A673 (cell line): ENCODE measurements at regions not wholly inside any gene's neighbourhood (a gene's known extent, or its start where the extent isn't known, plus 50 kb on each side); places are given as distances from the start of the nearest gene placed in this dataset.

Source experiments
- BruUV-seq: library from RNA; stranded (reverse); fragments of 400-500 nt; replicated peaks from 2 replicates; lab custom pipeline; 2021; lab: Mats Ljungman, UMichigan
- CTCF ChIA-PET: fragments of 300-600 bp; sonication (Branson Sonifier 250); formaldehyde crosslinking; loops from one replicate; lab custom pipeline; 2022; ENCODE audit warnings: antibody characterized with exemption; lab: Charles Lee
- POLR2A ChIA-PET: fragments of 300-600 bp; sonication (Branson Sonifier 250); formaldehyde crosslinking; loops from one replicate; lab custom pipeline; 2022; ENCODE audit warnings: antibody characterized with exemption; ENCODE audit not compliant: low non-redundant PET; lab: Charles Lee
- DNase-seq: peaks from one replicate; pipeline ENCODE4 v3.0.0-alpha.2; 2015; ENCODE audit warnings: low spot score
- H3K27ac ChIP-seq: fragments of 200-600 bp; sonication (generic); 2 replicates; pipeline ENCODE4 v1.5.1; 2016; ENCODE audit warnings: mixed run types, low read depth, mild to moderate bottlenecking, mixed read lengths, antibody characterized with exemption, low read length; ENCODE audit not compliant: poor library complexity, severe bottlenecking
- H3K27me3 ChIP-seq: fragments of 200-600 bp; sonication (generic); replicated peaks from 2 replicates; pipeline ENCODE4 v1.6.1; 2017; ENCODE audit warnings: mixed run types, low read depth, mild to moderate bottlenecking, mixed read lengths, antibody characterized with exemption, low read length; ENCODE audit not compliant: insufficient read depth, poor library complexity
- H3K36me3 ChIP-seq: fragments of 200-600 bp; sonication (generic); 2 replicates; pipeline ENCODE4 v1.6.1; 2016; ENCODE audit warnings: mixed run types, mild to moderate bottlenecking, mixed read lengths, antibody characterized with exemption, low read length; ENCODE audit not compliant: insufficient read depth, poor library complexity, severe bottlenecking
- H3K4me1 ChIP-seq: fragments of 200-600 bp; sonication (generic); 2 replicates; pipeline ENCODE4 v1.6.1; 2017; ENCODE audit warnings: mixed run types, mild to moderate bottlenecking, mixed read lengths, antibody characterized with exemption, low read length; ENCODE audit not compliant: insufficient read depth, poor library complexity, severe bottlenecking
- H3K4me3 ChIP-seq: fragments of 200-600 bp; sonication (generic); 2 replicates; pipeline ENCODE4 v1.5.1; 2016; ENCODE audit warnings: low read depth, mixed run types, mild to moderate bottlenecking, mixed read lengths, low read length; ENCODE audit not compliant: poor library complexity, severe bottlenecking
- H3K9me3 ChIP-seq: fragments of 200-600 bp; sonication (generic); 2 replicates; pipeline ENCODE4 v1.6.1; 2016; ENCODE audit warnings: mixed run types, low read depth, mild to moderate bottlenecking, mixed read lengths, antibody characterized with exemption, low read length; ENCODE audit not compliant: poor library complexity, severe bottlenecking
- EZH2 ChIP-seq: fragments of 200-600 bp; sonication (generic); IDR thresholded peaks from 2 replicates; pipeline ENCODE4 v1.6.1; 2017; ENCODE audit warnings: borderline replicate concordance, low read depth, mild to moderate bottlenecking, mixed read lengths, antibody characterized with exemption, low read length; ENCODE audit not compliant: poor library complexity, severe bottlenecking
- intact Hi-C: fragments of 100-400 bp; cut with micrococcal nuclease; formaldehyde crosslinking; loops from one replicate; pipeline ENCODE4 v1.10.0; 2022; ENCODE audit not compliant: unreplicated experiment
- TF ChIP-seq, protein P1 (sequence below): fragments of 300-800, 200-600 bp; sonication (generic); conservative IDR thresholded peaks from 2 replicates; pipeline ENCODE4 v1.5.1; 2017; ENCODE audit warnings: low read depth, mild to moderate bottlenecking, antibody characterized with exemption, low read length, moderate library complexity, mixed read lengths

DNA sequence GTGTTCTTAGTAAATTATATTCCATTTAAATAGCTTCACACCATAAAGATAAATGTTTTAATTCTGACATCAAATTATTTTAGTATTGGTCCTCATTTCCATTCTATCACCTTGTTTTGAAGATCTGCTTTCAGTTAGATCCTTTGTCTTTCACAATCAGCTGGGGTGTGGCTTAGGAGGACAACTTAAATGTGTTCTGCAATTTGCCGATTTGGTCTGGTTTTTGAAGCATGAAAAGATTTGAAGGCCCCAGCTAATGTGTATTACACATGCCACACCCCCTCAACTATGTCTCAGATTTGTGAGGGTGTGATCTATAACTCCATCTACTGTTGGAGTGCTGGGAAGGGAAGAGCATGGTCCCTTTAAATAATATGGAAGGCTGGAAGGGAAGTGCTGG is 516.1 kb upstream of the GOLIM4 start:
- CTCF ChIA-PET, result no interaction called here

DNA sequence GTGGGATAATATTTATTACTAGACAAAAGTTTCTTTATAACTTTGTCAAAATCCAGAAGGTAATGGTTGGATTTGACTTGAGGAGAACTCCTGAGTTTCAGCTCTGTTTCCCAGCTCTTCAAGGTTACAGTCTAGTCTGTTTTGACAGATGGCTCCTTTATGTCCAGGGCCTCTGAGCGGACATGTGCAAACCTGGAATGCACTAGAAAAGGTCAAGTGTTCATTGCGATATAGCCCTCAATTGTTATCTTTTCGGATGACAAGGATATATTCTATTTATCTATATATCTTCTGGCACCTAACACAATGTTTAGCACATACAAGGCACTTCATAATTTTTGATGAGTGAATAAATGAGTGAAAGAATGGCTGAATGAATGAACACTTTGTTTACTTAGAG is 513.2 kb upstream of the GOLIM4 start:
- peaks cover 33% of the 10 kb centered on the region for H3K27me3 ChIP-seq
- no peak overlapping the region for H3K4me3 ChIP-seq
- DNase-seq, result no peak
- intact Hi-C loops, result no loop called here
- no peak overlapping the region for H3K27ac ChIP-seq
- H3K9me3 ChIP-seq, result no peaks in the 10 kb centered on the region
- POLR2A ChIA-PET, result no interaction called here
- no peaks in the 10 kb centered on the region for H3K4me1 ChIP-seq
- TF ChIP-seq EZH2, result no peak
- TF ChIP-seq, protein P1, sequence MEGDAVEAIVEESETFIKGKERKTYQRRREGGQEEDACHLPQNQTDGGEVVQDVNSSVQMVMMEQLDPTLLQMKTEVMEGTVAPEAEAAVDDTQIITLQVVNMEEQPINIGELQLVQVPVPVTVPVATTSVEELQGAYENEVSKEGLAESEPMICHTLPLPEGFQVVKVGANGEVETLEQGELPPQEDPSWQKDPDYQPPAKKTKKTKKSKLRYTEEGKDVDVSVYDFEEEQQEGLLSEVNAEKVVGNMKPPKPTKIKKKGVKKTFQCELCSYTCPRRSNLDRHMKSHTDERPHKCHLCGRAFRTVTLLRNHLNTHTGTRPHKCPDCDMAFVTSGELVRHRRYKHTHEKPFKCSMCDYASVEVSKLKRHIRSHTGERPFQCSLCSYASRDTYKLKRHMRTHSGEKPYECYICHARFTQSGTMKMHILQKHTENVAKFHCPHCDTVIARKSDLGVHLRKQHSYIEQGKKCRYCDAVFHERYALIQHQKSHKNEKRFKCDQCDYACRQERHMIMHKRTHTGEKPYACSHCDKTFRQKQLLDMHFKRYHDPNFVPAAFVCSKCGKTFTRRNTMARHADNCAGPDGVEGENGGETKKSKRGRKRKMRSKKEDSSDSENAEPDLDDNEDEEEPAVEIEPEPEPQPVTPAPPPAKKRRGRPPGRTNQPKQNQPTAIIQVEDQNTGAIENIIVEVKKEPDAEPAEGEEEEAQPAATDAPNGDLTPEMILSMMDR, result no peak
- no peaks in the 10 kb centered on the region for H3K36me3 ChIP-seq
- BruUV-seq, result no TSS peak
- CTCF ChIA-PET, result no interaction called here

More for the DNA sequence above, 516.1 kb upstream of the GOLIM4 start:
- Histone ChIP-seq H3K9me3 (no peaks in the 10 kb centered on the region), H3K4me3 (no peak overlapping the region), H3K27ac (no peak overlapping the region), H3K27me3 (peaks cover 41% of the 10 kb centered on the region), H3K36me3 (no peaks in the 10 kb centered on the region), H3K4me1 (no peaks in the 10 kb centered on the region)
- intact Hi-C loops, result no loop called here
- no peak for DNase-seq
- TF ChIP-seq EZH2, result no peak
- TF ChIP-seq, protein P1, result no peak
- BruUV-seq, result no TSS peak
- POLR2A ChIA-PET, result no interaction called here

DNA sequence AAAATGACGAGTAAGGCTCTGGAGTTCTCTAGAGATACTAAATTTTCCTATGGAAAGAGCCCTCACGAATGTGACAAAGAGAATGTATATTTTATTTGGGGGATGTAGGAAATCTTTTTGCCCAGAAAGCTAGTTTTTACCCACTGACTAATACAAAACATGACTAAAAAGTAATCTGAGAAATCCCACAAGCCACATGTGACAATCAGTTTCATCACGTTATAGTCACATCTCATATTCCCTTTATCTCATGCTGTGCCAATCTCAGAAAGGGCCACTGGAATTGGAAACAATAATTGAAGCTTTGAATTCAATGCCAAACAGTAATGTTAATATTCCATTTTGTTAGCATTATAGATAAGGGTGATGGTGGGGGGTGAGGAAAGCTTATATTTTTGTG is 509.0 kb upstream of the GOLIM4 start:
- H3K4me1 ChIP-seq, result no peaks in the 10 kb centered on the region
- H3K4me3 ChIP-seq, result no peak overlapping the region
- peaks cover 30% of the 10 kb centered on the region for H3K27me3 ChIP-seq
- intact Hi-C loops, result no loop called here
- H3K27ac ChIP-seq, result no peak overlapping the region
- ChIA-PET POLR2A (no interaction called here), CTCF (no interaction called here)
- BruUV-seq, result no TSS peak
- no peak for DNase-seq
- no peaks in the 10 kb centered on the region for H3K9me3 ChIP-seq
- H3K36me3 ChIP-seq, result no peaks in the 10 kb centered on the region
- TF ChIP-seq EZH2, result no peak
- TF ChIP-seq, protein P1, result no peak
